ENCODE measurements at regions not wholly inside any gene's neighbourhood (a gene's known extent, or its start where the extent isn't known, plus 50 kb on each side); places are given as distances from the start of the nearest gene placed in this dataset.

DNA sequence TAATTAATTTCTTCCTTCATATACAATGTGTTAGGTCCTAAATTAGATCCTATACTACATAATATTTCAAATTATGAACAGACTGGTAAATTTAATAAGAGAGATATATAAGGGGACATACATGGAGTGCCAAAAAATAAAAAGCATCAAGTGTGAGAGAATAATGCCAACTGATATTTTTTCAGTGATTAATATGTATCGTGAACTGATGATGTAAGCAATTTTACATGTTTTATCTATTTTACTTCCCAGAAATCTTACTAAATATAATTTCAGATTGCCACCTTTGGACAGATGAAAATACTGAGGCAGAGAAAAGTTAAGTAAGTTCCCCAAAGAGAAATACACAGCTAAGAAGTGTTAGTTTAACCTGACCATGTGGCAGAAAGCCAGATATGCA, 870.8 kb downstream of the SLITRK5 start:
- Histone ChIP-seq H3K27ac (ENCODE audit: low read depth in 1 of 2, low read length in 2 of 2) (no peak overlapping the region), H3K9ac (ENCODE audit: low read depth in 1 of 2, low read length in 2 of 2) (no peak overlapping the region), H3K27me3 (ENCODE audit: control insufficient read depth in 4 of 4, insufficient read depth in 4 of 4, low read length in 3 of 4) (no peaks in the 10 kb centered on the region), H3K9me3 (ENCODE audit: control insufficient read depth in 4 of 4, low read length in 3 of 4) (no peaks in the 10 kb centered on the region), H3K36me3 (ENCODE audit: control insufficient read depth in 4 of 4, insufficient read depth in 3 of 4, low read depth in 1 of 4, low read length in 3 of 4) (no peaks in the 10 kb centered on the region), H3K4me1 (ENCODE audit: control insufficient read depth in 4 of 4, insufficient read depth in 4 of 4, low read length in 3 of 4) (no peaks in the 10 kb centered on the region), H3K4me3 (ENCODE audit: low read depth in 1 of 3, low read length in 3 of 3) (no peak overlapping the region)
- TF ChIP-seq GABPA (IDR thresholded peaks at IDR 0.05 in 1 of 2, conservative IDR thresholded peaks at IDR 0.05 in 1 of 2) (no peak), YY1 (IDR thresholded peaks at IDR 0.05) (no peak), HNF4G (IDR thresholded peaks at IDR 0.05) (no peak), JUND (IDR thresholded peaks at IDR 0.05) (no peak), HNF4A (conservative IDR thresholded peaks at IDR 0.05) (no peak), FOXA1 (IDR thresholded peaks at IDR 0.05) (no peak), ATF3 (IDR thresholded peaks at IDR 0.05) (no peak), SP1 (IDR thresholded peaks at IDR 0.05) (no peak), RAD21 (IDR thresholded peaks at IDR 0.05) (no peak), FOXA2 (IDR thresholded peaks at IDR 0.05) (no peak), EGR1 (IDR thresholded peaks at IDR 0.05; ENCODE audit: low read depth in 2 of 2) (no peak), NR2F2 (IDR thresholded peaks at IDR 0.05) (no peak), TAF1 (conservative IDR thresholded peaks at IDR 0.05) (no peak), RXRA (IDR thresholded peaks at IDR 0.05) (no peak)
- TF ChIP-seq, protein P1, sequence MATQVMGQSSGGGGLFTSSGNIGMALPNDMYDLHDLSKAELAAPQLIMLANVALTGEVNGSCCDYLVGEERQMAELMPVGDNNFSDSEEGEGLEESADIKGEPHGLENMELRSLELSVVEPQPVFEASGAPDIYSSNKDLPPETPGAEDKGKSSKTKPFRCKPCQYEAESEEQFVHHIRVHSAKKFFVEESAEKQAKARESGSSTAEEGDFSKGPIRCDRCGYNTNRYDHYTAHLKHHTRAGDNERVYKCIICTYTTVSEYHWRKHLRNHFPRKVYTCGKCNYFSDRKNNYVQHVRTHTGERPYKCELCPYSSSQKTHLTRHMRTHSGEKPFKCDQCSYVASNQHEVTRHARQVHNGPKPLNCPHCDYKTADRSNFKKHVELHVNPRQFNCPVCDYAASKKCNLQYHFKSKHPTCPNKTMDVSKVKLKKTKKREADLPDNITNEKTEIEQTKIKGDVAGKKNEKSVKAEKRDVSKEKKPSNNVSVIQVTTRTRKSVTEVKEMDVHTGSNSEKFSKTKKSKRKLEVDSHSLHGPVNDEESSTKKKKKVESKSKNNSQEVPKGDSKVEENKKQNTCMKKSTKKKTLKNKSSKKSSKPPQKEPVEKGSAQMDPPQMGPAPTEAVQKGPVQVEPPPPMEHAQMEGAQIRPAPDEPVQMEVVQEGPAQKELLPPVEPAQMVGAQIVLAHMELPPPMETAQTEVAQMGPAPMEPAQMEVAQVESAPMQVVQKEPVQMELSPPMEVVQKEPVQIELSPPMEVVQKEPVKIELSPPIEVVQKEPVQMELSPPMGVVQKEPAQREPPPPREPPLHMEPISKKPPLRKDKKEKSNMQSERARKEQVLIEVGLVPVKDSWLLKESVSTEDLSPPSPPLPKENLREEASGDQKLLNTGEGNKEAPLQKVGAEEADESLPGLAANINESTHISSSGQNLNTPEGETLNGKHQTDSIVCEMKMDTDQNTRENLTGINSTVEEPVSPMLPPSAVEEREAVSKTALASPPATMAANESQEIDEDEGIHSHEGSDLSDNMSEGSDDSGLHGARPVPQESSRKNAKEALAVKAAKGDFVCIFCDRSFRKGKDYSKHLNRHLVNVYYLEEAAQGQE (IDR thresholded peaks at IDR 0.05): no peak
- TF ChIP-seq, protein P2, sequence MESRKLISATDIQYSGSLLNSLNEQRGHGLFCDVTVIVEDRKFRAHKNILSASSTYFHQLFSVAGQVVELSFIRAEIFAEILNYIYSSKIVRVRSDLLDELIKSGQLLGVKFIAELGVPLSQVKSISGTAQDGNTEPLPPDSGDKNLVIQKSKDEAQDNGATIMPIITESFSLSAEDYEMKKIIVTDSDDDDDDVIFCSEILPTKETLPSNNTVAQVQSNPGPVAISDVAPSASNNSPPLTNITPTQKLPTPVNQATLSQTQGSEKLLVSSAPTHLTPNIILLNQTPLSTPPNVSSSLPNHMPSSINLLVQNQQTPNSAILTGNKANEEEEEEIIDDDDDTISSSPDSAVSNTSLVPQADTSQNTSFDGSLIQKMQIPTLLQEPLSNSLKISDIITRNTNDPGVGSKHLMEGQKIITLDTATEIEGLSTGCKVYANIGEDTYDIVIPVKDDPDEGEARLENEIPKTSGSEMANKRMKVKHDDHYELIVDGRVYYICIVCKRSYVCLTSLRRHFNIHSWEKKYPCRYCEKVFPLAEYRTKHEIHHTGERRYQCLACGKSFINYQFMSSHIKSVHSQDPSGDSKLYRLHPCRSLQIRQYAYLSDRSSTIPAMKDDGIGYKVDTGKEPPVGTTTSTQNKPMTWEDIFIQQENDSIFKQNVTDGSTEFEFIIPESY (IDR thresholded peaks at IDR 0.05): no peak
- TF ChIP-seq, protein P3, sequence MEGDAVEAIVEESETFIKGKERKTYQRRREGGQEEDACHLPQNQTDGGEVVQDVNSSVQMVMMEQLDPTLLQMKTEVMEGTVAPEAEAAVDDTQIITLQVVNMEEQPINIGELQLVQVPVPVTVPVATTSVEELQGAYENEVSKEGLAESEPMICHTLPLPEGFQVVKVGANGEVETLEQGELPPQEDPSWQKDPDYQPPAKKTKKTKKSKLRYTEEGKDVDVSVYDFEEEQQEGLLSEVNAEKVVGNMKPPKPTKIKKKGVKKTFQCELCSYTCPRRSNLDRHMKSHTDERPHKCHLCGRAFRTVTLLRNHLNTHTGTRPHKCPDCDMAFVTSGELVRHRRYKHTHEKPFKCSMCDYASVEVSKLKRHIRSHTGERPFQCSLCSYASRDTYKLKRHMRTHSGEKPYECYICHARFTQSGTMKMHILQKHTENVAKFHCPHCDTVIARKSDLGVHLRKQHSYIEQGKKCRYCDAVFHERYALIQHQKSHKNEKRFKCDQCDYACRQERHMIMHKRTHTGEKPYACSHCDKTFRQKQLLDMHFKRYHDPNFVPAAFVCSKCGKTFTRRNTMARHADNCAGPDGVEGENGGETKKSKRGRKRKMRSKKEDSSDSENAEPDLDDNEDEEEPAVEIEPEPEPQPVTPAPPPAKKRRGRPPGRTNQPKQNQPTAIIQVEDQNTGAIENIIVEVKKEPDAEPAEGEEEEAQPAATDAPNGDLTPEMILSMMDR (IDR thresholded peaks at IDR 0.05; ENCODE audit: low read depth, low read length, missing input control): no peak
- TF ChIP-seq, protein P4, sequence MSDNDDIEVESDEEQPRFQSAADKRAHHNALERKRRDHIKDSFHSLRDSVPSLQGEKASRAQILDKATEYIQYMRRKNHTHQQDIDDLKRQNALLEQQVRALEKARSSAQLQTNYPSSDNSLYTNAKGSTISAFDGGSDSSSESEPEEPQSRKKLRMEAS (IDR thresholded peaks at IDR 0.05): no peak
- 71% methylated on average over 1 of the region's 1 CpG for WGBS
- DNase-seq (ENCODE audit: low spot score): no peak

Data from liver (tissue), 8 donors.